ENCODE measurements at regions not wholly inside any gene's neighbourhood (a gene's known extent, or its start where the extent isn't known, plus 50 kb on each side); places are given as distances from the start of the nearest gene placed in this dataset.
A peak's percentile ranks its signal among the peaks of the same experiment; 100 is the strongest.
"Not testable (repeated sequence)": the region's sequence is repeated elsewhere in the genome, so short reads cannot be mapped to it uniquely, and the experiment has no call there.

- Histone ChIP-seq H3K4me2 (ENCODE audit: low read length) (no peak overlapping the region), H3K27ac (ENCODE audit: low read length) (no peak overlapping the region), H3K9me3 (ENCODE audit: low read length) (no peaks in the 10 kb centered on the region), H3K36me3 (ENCODE audit: low read depth, low read length) (no peaks in the 10 kb centered on the region), H3K9me2 (replicated peaks; ENCODE audit: low read length) (no peaks in the 10 kb centered on the region), H3K4me3 (ENCODE audit: low read length) (no peak overlapping the region), H2AFZ (ENCODE audit: low read length) (no peak overlapping the region), H3K27me3 (ENCODE audit: low read length) (no peaks in the 10 kb centered on the region), H3F3A (ENCODE audit: low read length, unreplicated experiment) (no peaks in the 10 kb centered on the region), H3K79me2 (ENCODE audit: low read length) (no peaks in the 10 kb centered on the region), H4K20me1 (ENCODE audit: low read length) (no peaks in the 10 kb centered on the region), H3K9ac (ENCODE audit: low read length) (no peak overlapping the region), H3K4me1 (ENCODE audit: insufficient read depth, low read length) (peaks cover 10% of the 10 kb centered on the region; the same call in 1 of the 2 replicates)
- TF ChIP-seq EZH2phosphoT487 (IDR thresholded peaks at IDR 0.05; ENCODE audit: borderline replicate concordance, low read length): no peak
- TF ChIP-seq CTCF (conservative IDR thresholded peaks at IDR 0.05; ENCODE audit: low read depth, low read length): no peak
- no peak for TF ChIP-seq EZH2 (IDR thresholded peaks at IDR 0.05; ENCODE audit: low read length, unreplicated experiment)
- no peak for DNase-seq
- no peak for ATAC-seq
- POLR2A ChIA-PET (ENCODE audit: unreplicated experiment): no interaction called here
- intact Hi-C loops (cut with micrococcal nuclease): loop anchor here (10.0 kb wide), 1 partner anchor 48 kb away; no protein-coding TSS in a partner anchor
- BruUV-seq (replicated peaks): no TSS peak
- CTCF ChIA-PET: no interaction called here
Observed at GRCh38 chr1:203993256-203993655, 79.7 kb upstream of the SOX13 start.

- Histone ChIP-seq H3K4me2 (ENCODE audit: low read length) (no peak overlapping the region), H3K27me3 (ENCODE audit: low read length) (no peaks in the 10 kb centered on the region), H3K4me1 (ENCODE audit: insufficient read depth, low read length) (peaks cover 10% of the 10 kb centered on the region; the same call in 1 of the 2 replicates), H3K27ac (ENCODE audit: low read length) (no peak overlapping the region), H3F3A (ENCODE audit: low read length, unreplicated experiment) (no peaks in the 10 kb centered on the region), H4K20me1 (ENCODE audit: low read length) (no peaks in the 10 kb centered on the region), H3K36me3 (ENCODE audit: low read depth, low read length) (no peaks in the 10 kb centered on the region), H3K79me2 (ENCODE audit: low read length) (no peaks in the 10 kb centered on the region), H2AFZ (ENCODE audit: low read length) (no peak overlapping the region), H3K9me2 (replicated peaks; ENCODE audit: low read length) (no peaks in the 10 kb centered on the region), H3K4me3 (ENCODE audit: low read length) (no peak overlapping the region), H3K9ac (ENCODE audit: low read length) (no peak overlapping the region), H3K9me3 (ENCODE audit: low read length) (no peaks in the 10 kb centered on the region)
- ATAC-seq (no peak), DNase-seq (no peak)
- CTCF ChIA-PET: no interaction called here
- POLR2A ChIA-PET (ENCODE audit: unreplicated experiment): no interaction called here
- no TSS peak for BruUV-seq (replicated peaks)
- TF ChIP-seq EZH2phosphoT487 (IDR thresholded peaks at IDR 0.05; ENCODE audit: borderline replicate concordance, low read length) (no peak), EZH2 (IDR thresholded peaks at IDR 0.05; ENCODE audit: low read length, unreplicated experiment) (no peak), CTCF (conservative IDR thresholded peaks at IDR 0.05; ENCODE audit: low read depth, low read length) (no peak)
- intact Hi-C loops (cut with micrococcal nuclease): loop anchor here (10.0 kb wide), 1 partner anchor 50 kb away; no protein-coding TSS in a partner anchor
Observed at GRCh38 chr1:203995228-203995627, 77.7 kb upstream of the SOX13 start.

GRCh38 chr1:203996126-203996525 is 76.8 kb upstream of the SOX13 start:
- H4K20me1 ChIP-seq (ENCODE audit: low read length): no peaks in the 10 kb centered on the region
- peaks cover 10% of the 10 kb centered on the region; the same call in 1 of the 2 replicates for H3K4me1 ChIP-seq (ENCODE audit: insufficient read depth, low read length)
- H3K4me2 ChIP-seq (ENCODE audit: low read length): no peak overlapping the region
- no peaks in the 10 kb centered on the region for H3K27me3 ChIP-seq (ENCODE audit: low read length)
- H3K9me2 ChIP-seq (replicated peaks; ENCODE audit: low read length): no peaks in the 10 kb centered on the region
- H3K27ac ChIP-seq (ENCODE audit: low read length): no peak overlapping the region
- no peak for ATAC-seq
- no peak for DNase-seq
- no peak overlapping the region for H2AFZ ChIP-seq (ENCODE audit: low read length)
- TF ChIP-seq EZH2phosphoT487 (IDR thresholded peaks at IDR 0.05; ENCODE audit: borderline replicate concordance, low read length) (no peak), EZH2 (IDR thresholded peaks at IDR 0.05; ENCODE audit: low read length, unreplicated experiment) (no peak), CTCF (conservative IDR thresholded peaks at IDR 0.05; ENCODE audit: low read depth, low read length) (no peak)
- H3K9ac ChIP-seq (ENCODE audit: low read length): no peak overlapping the region
- H3K9me3 ChIP-seq (ENCODE audit: low read length): no peaks in the 10 kb centered on the region
- H3K79me2 ChIP-seq (ENCODE audit: low read length): no peaks in the 10 kb centered on the region
- no TSS peak for BruUV-seq (replicated peaks)
- no peaks in the 10 kb centered on the region for H3F3A ChIP-seq (ENCODE audit: low read length, unreplicated experiment)
- intact Hi-C loops (cut with micrococcal nuclease): loop anchor here (10.0 kb wide), 1 partner anchor 51 kb away; no protein-coding TSS in a partner anchor
- ChIA-PET POLR2A (ENCODE audit: unreplicated experiment) (no interaction called here), CTCF (no interaction called here)
- H3K36me3 ChIP-seq (ENCODE audit: low read depth, low read length): no peaks in the 10 kb centered on the region
- no peak overlapping the region for H3K4me3 ChIP-seq (ENCODE audit: low read length)

GRCh38 chr1:203998571-203998970 is 74.3 kb upstream of the SOX13 start:
- H3K4me1 ChIP-seq (ENCODE audit: insufficient read depth, low read length); POLR2A ChIA-PET (ENCODE audit: unreplicated experiment); H4K20me1 ChIP-seq (ENCODE audit: low read length); ATAC-seq; H3K27me3 ChIP-seq (ENCODE audit: low read length); BruUV-seq (replicated peaks); H3K9me3 ChIP-seq (ENCODE audit: low read length); H3K27ac ChIP-seq (ENCODE audit: low read length); H3K9ac ChIP-seq (ENCODE audit: low read length); H3K36me3 ChIP-seq (ENCODE audit: low read depth, low read length); H2AFZ ChIP-seq (ENCODE audit: low read length); H3K79me2 ChIP-seq (ENCODE audit: low read length); H3K4me3 ChIP-seq (ENCODE audit: low read length); H3K9me2 ChIP-seq (replicated peaks; ENCODE audit: low read length); H3K4me2 ChIP-seq (ENCODE audit: low read length); H3F3A ChIP-seq (ENCODE audit: low read length, unreplicated experiment): not testable (repeated sequence)
- CTCF ChIA-PET: interaction anchor here (0.6 kb wide), 1 partner anchor 73 kb away, joined by 3 read pairs; no protein-coding TSS in a partner anchor
- peak; percentile 18 for DNase-seq
- intact Hi-C loops (cut with micrococcal nuclease): loop anchor here (10.0 kb wide), 1 partner anchor 54 kb away; no protein-coding TSS in a partner anchor
